H1 (cell line): ENCODE measurements at regions not wholly inside any gene's neighbourhood (a gene's known extent, or its start where the extent isn't known, plus 50 kb on each side); places are given as distances from the start of the nearest gene placed in this dataset.

Experiments used
- ASH2L ChIP-seq: fragments of 200-600, 300-600 bp; sonication (generic); IDR thresholded peaks from one replicate; pipeline ENCODE4 v1.7.1; 2017; ENCODE audit warnings: low read length
- CBX8 ChIP-seq: fragments of 300-800, 300-1000 bp; sonication (generic); IDR thresholded peaks from 2 replicates; pipeline ENCODE4 v1.7.1; 2016; ENCODE audit warnings: low read depth, low read length, borderline replicate concordance
- GTF2F1 ChIP-seq: IDR thresholded peaks from 2 replicates; pipeline ENCODE4 v1.6.1; 2012; ENCODE audit warnings: low read depth, low read length, improper control_type of control experiment, borderline replicate concordance
- HDAC2 ChIP-seq, 2 experiments: fragments of 300-600 bp in 1 of 2; sonication (generic) in 1 of 2; IDR thresholded peaks; 2 replicates each; pipeline ENCODE4 v1.6.1; 2011 to 2012; ENCODE audit warnings: low read depth in 2 of 2, low read length in 2 of 2, mild to moderate bottlenecking in 2 of 2, moderate library complexity in 2 of 2, borderline replicate concordance in 1 of 2, inconsistent platforms in 1 of 2
- POLR2A ChIP-seq, 2 experiments: IDR thresholded peaks; 1 replicate in 1 of 2; 2 replicates in 1 of 2; pipeline ENCODE4 v1.6.1; 2011; ENCODE audit warnings: low read depth in 2 of 2, low read length in 2 of 2, mild to moderate bottlenecking in 2 of 2; ENCODE audit errors: control extremely low read depth in 1 of 2
- POLR2AphosphoS5 ChIP-seq: IDR thresholded peaks from 2 replicates; pipeline ENCODE4 v1.6.1; 2011; ENCODE audit warnings: low read depth, low read length
- RAD21 ChIP-seq, 2 experiments: IDR thresholded peaks in 1 of 2; conservative IDR thresholded peaks in 1 of 2; 2 replicates each; pipeline ENCODE4 v1.6.1; 2011; ENCODE audit warnings: low read depth in 2 of 2, low read length in 2 of 2, improper control_type of control experiment in 1 of 2, inconsistent platforms in 1 of 2, mild to moderate bottlenecking in 1 of 2, moderate library complexity in 1 of 2
- TBP ChIP-seq: IDR thresholded peaks from 2 replicates; pipeline ENCODE4 v1.6.1; 2011; ENCODE audit warnings: low read depth, low read length, improper control_type of control experiment
- YY1 ChIP-seq: IDR thresholded peaks from 2 replicates; pipeline ENCODE4 v1.6.1; 2011; ENCODE audit warnings: low read depth, mild to moderate bottlenecking, low read length
- TF ChIP-seq, protein P1 (sequence below), 3 experiments: IDR thresholded peaks; 1 replicate in 2 of 3; 2 replicates in 1 of 3; pipeline versions ENCODE4 v1.5.1 to v1.6.1; 2011; ENCODE audit warnings: low read length in 3 of 3, mild to moderate bottlenecking in 3 of 3, inconsistent platforms in 2 of 3, low read depth in 1 of 3, moderate library complexity in 1 of 3; ENCODE audit not compliant: insufficient read depth in 1 of 3; ENCODE audit errors: control extremely low read depth in 1 of 3

- TF ChIP-seq RAD21 (IDR thresholded peaks at IDR 0.05 in 1 of 2, conservative IDR thresholded peaks at IDR 0.05 in 1 of 2; ENCODE audit: low read depth in 2 of 2, low read length in 2 of 2) (no peak), POLR2AphosphoS5 (no peak), GTF2F1 (no peak), HDAC2 (IDR thresholded peaks at IDR 0.05; ENCODE audit: borderline replicate concordance in 1 of 2, low read depth in 2 of 2, low read length in 2 of 2) (no peak), POLR2A (IDR thresholded peaks at IDR 0.05; ENCODE audit: control extremely low read depth in 1 of 2, low read depth in 2 of 2, low read length in 2 of 2) (no peak), CBX8 (no peak), ASH2L (no peak), YY1 (no peak), TBP (no peak)
- TF ChIP-seq, protein P1, sequence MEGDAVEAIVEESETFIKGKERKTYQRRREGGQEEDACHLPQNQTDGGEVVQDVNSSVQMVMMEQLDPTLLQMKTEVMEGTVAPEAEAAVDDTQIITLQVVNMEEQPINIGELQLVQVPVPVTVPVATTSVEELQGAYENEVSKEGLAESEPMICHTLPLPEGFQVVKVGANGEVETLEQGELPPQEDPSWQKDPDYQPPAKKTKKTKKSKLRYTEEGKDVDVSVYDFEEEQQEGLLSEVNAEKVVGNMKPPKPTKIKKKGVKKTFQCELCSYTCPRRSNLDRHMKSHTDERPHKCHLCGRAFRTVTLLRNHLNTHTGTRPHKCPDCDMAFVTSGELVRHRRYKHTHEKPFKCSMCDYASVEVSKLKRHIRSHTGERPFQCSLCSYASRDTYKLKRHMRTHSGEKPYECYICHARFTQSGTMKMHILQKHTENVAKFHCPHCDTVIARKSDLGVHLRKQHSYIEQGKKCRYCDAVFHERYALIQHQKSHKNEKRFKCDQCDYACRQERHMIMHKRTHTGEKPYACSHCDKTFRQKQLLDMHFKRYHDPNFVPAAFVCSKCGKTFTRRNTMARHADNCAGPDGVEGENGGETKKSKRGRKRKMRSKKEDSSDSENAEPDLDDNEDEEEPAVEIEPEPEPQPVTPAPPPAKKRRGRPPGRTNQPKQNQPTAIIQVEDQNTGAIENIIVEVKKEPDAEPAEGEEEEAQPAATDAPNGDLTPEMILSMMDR (IDR thresholded peaks at IDR 0.05; ENCODE audit: control extremely low read depth in 1 of 3, insufficient read depth in 1 of 3, low read depth in 1 of 3, low read length in 3 of 3) = no peak
Measured at GRCh38 chr12:87756111-87756510, 273.1 kb downstream of the C12orf50 start.
